GM12874 (cell line): ENCODE measurements at regions not wholly inside any gene's neighbourhood (a gene's known extent, or its start where the extent isn't known, plus 50 kb on each side); places are given as distances from the start of the nearest gene placed in this dataset.

Experiments
- CTCF ChIP-seq: IDR thresholded peaks from 2 replicates; pipeline ENCODE4 v1.5.1; 2011; ENCODE audit warnings: low read depth, mild to moderate bottlenecking, control low read depth, low read length, moderate library complexity; ENCODE audit not compliant: insufficient read depth

- no peak for TF ChIP-seq CTCF
These were observed 1061.7 kb upstream of the WWC1 start for GRCh38 chr5:167229751-167230150.

- no peak for TF ChIP-seq CTCF
These were observed 1061.0 kb upstream of the WWC1 start for GRCh38 chr5:167230414-167230813.

- TF ChIP-seq CTCF, result no peak
These were observed 1058.7 kb upstream of the WWC1 start for GRCh38 chr5:167232675-167233311.

- TF ChIP-seq CTCF, result no peak
These were observed 1057.8 kb upstream of the WWC1 start for GRCh38 chr5:167233507-167234220.

- no peak for TF ChIP-seq CTCF
These were observed 1049.9 kb upstream of the WWC1 start for GRCh38 chr5:167241436-167242067.

GRCh38 chr5:167242701-167243100, 1048.7 kb upstream of the WWC1 start:
- TF ChIP-seq CTCF, result no peak

- no peak for TF ChIP-seq CTCF
These were observed 1048.0 kb upstream of the WWC1 start for GRCh38 chr5:167243463-167243862.
